ENCODE measurements at regions not wholly inside any gene's neighbourhood (a gene's known extent, or its start where the extent isn't known, plus 50 kb on each side); places are given as distances from the start of the nearest gene placed in this dataset.

GRCh38 chr20:17837179-17837578 lies 131.4 kb downstream of the SNX5 start:
- Histone ChIP-seq H4K8ac (ENCODE audit: low read depth, low read length) (no peak overlapping the region), H3K23ac (ENCODE audit: low read length) (no peak overlapping the region), H3K27ac (ENCODE audit: low read depth, low read length) (no peak overlapping the region), H3K36me3 (ENCODE audit: control insufficient read depth in 1 of 2, insufficient read depth in 2 of 2, low read length in 2 of 2) (no peaks in the 10 kb centered on the region), H3K4me3 (ENCODE audit: low read depth, low read length) (no peak overlapping the region), H3K4ac (ENCODE audit: low read depth, low read length) (no peak overlapping the region), H3K4me1 (ENCODE audit: control insufficient read depth in 1 of 2, insufficient read depth in 2 of 2, low read length in 2 of 2) (peaks cover 0 to 6% of the 10 kb centered on the region in 2 experiments), H2BK120ac (ENCODE audit: insufficient read depth, low read length, poor library complexity) (no peak overlapping the region), H3K9ac (ENCODE audit: low read length) (no peak overlapping the region), H2AFZ (ENCODE audit: insufficient read depth, low read length, poor library complexity) (no peak overlapping the region), H3K27me3 (ENCODE audit: insufficient read depth, low read length) (no peaks in the 10 kb centered on the region), H2BK12ac (ENCODE audit: low read length) (no peak overlapping the region), H3K9me3 (ENCODE audit: insufficient read depth, low read depth, low read length) (no peaks in the 10 kb centered on the region), H3K79me1 (ENCODE audit: low read length) (no peaks in the 10 kb centered on the region), H4K91ac (ENCODE audit: low read depth, low read length) (no peak overlapping the region), H3K79me2 (ENCODE audit: control insufficient read depth, insufficient read depth, low read length, poor library complexity) (no peaks in the 10 kb centered on the region), H3K4me2 (ENCODE audit: low read length) (no peak overlapping the region), H4K12ac (ENCODE audit: low read depth, low read length) (no peak overlapping the region), H3K18ac (ENCODE audit: low read length) (no peak overlapping the region), H2AK5ac (ENCODE audit: low read length) (no peak overlapping the region), H2BK5ac (ENCODE audit: low read depth, low read length, poor library complexity) (no peak overlapping the region), H3K14ac (ENCODE audit: low read length) (no peak overlapping the region)
- WGBS (ENCODE audit: extremely low coverage, insufficient coverage, insufficient read length): no CpG with 5 or more reads among the region's 3 CpGs
- DNase-seq: no peak

DNA sequence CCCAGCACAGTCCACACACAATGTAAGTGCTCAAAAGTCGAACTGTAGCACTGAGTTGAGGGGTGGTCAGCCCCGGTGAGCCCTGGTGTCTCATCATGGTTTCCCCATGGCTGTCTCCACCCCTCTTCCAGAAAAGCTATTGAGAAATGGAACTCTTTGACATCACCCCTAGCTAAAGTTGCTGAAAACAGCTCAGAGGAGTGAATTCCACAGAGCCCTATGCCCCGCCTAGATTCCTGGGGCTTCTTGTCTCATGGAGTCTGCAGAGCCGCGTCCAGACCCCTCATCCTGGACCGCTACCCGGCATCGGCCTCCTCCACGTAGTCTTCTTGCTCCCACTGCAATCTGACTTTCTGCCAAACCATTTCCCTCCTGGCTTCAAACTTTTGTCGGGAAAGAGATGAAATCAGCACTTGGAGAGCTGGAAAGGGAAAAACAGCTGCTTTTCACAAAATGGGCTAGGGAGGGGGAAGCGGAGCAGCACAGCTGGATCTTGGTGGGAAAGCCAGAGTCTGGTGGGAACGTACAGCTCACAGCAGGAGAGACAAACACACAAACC lies 132.2 kb downstream of the SNX5 start:
- Histone ChIP-seq H2BK5ac (ENCODE audit: low read depth, low read length, poor library complexity) (no peak overlapping the region), H2BK120ac (ENCODE audit: insufficient read depth, low read length, poor library complexity) (no peak overlapping the region), H3K36me3 (ENCODE audit: control insufficient read depth in 1 of 2, insufficient read depth in 2 of 2, low read length in 2 of 2) (no peaks in the 10 kb centered on the region), H3K18ac (ENCODE audit: low read length) (no peak overlapping the region), H2AFZ (ENCODE audit: insufficient read depth, low read length, poor library complexity) (no peak overlapping the region), H3K23ac (ENCODE audit: low read length) (no peak overlapping the region), H3K14ac (ENCODE audit: low read length) (no peak overlapping the region), H3K79me1 (ENCODE audit: low read length) (no peaks in the 10 kb centered on the region), H2BK12ac (ENCODE audit: low read length) (no peak overlapping the region), H4K8ac (ENCODE audit: low read depth, low read length) (no peak overlapping the region), H3K4ac (ENCODE audit: low read depth, low read length) (no peak overlapping the region), H3K4me1 (ENCODE audit: control insufficient read depth in 1 of 2, insufficient read depth in 2 of 2, low read length in 2 of 2) (peaks cover 0 to 6% of the 10 kb centered on the region in 2 experiments), H4K12ac (ENCODE audit: low read depth, low read length) (no peak overlapping the region), H3K9ac (ENCODE audit: low read length) (no peak overlapping the region), H3K9me3 (ENCODE audit: insufficient read depth, low read depth, low read length) (no peaks in the 10 kb centered on the region), H2AK5ac (ENCODE audit: low read length) (no peak overlapping the region), H3K4me2 (ENCODE audit: low read length) (no peak overlapping the region), H4K91ac (ENCODE audit: low read depth, low read length) (no peak overlapping the region), H3K27me3 (ENCODE audit: insufficient read depth, low read length) (no peaks in the 10 kb centered on the region), H3K4me3 (ENCODE audit: low read depth, low read length) (no peak overlapping the region), H3K79me2 (ENCODE audit: control insufficient read depth, insufficient read depth, low read length, poor library complexity) (no peaks in the 10 kb centered on the region), H3K27ac (ENCODE audit: low read depth, low read length) (no peak overlapping the region)
- no CpG with 5 or more reads among the region's 12 CpGs for WGBS (ENCODE audit: extremely low coverage, insufficient coverage, insufficient read length)
- DNase-seq: peak; percentile 50 to 66

DNA sequence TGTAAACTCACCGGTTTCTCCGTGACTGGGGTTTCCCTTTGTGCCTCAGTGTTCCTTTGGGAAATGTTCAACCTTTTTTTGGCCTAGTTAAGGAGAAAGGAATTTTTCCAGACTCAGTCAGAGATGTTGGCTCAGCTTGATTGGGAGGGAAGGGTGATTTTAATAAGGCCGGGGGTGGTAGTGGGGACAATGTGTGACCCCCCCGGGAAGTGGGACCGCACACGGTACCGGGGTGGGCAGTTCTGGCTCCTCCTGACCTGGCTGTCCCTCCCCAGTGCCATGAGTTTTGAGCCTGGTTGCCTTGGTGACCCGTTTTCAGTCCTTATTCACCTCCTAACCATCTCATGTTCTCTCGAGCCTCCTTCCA lies 132.7 kb downstream of the SNX5 start:
- no peak overlapping the region for H4K8ac ChIP-seq (ENCODE audit: low read depth, low read length)
- WGBS (ENCODE audit: extremely low coverage, insufficient coverage, insufficient read length): no CpG with 5 or more reads among the region's 9 CpGs

GRCh38 chr20:17835240-17835933 lies 133.2 kb downstream of the SNX5 start:
- Histone ChIP-seq H4K12ac (ENCODE audit: low read depth, low read length) (no peak overlapping the region), H3K79me2 (ENCODE audit: control insufficient read depth, insufficient read depth, low read length, poor library complexity) (no peaks in the 10 kb centered on the region), H3K14ac (ENCODE audit: low read length) (no peak overlapping the region), H2BK12ac (ENCODE audit: low read length) (no peak overlapping the region), H3K18ac (ENCODE audit: low read length) (no peak overlapping the region), H3K23ac (ENCODE audit: low read length) (no peak overlapping the region), H3K4me3 (ENCODE audit: low read depth, low read length) (no peak overlapping the region), H3K4ac (ENCODE audit: low read depth, low read length) (no peak overlapping the region), H2BK120ac (ENCODE audit: insufficient read depth, low read length, poor library complexity) (no peak overlapping the region), H3K9ac (ENCODE audit: low read length) (no peak overlapping the region), H4K8ac (ENCODE audit: low read depth, low read length) (no peak overlapping the region), H3K36me3 (ENCODE audit: control insufficient read depth in 1 of 2, insufficient read depth in 2 of 2, low read length in 2 of 2) (no peaks in the 10 kb centered on the region), H3K79me1 (ENCODE audit: low read length) (no peaks in the 10 kb centered on the region), H3K27me3 (ENCODE audit: insufficient read depth, low read length) (no peaks in the 10 kb centered on the region), H3K4me2 (ENCODE audit: low read length) (no peak overlapping the region), H3K9me3 (ENCODE audit: insufficient read depth, low read depth, low read length) (no peaks in the 10 kb centered on the region), H3K4me1 (ENCODE audit: control insufficient read depth in 1 of 2, insufficient read depth in 2 of 2, low read length in 2 of 2) (peaks cover 0 to 6% of the 10 kb centered on the region in 2 experiments), H2AK5ac (ENCODE audit: low read length) (no peak overlapping the region), H4K91ac (ENCODE audit: low read depth, low read length) (peak overlapping the region; percentile 49), H3K27ac (ENCODE audit: low read depth, low read length) (no peak overlapping the region), H2AFZ (ENCODE audit: insufficient read depth, low read length, poor library complexity) (no peak overlapping the region), H2BK5ac (ENCODE audit: low read depth, low read length, poor library complexity) (no peak overlapping the region)
- DNase-seq: peak; percentile 89 to 95
- no CpG with 5 or more reads among the region's 15 CpGs for WGBS (ENCODE audit: extremely low coverage, insufficient coverage, insufficient read length)

More for the DNA sequence above, 132.7 kb downstream of the SNX5 start:
- H2AK5ac ChIP-seq (ENCODE audit: low read length): no peak overlapping the region
- H4K91ac ChIP-seq (ENCODE audit: low read depth, low read length): peak overlapping the region; percentile 49
- H3K18ac ChIP-seq (ENCODE audit: low read length): no peak overlapping the region
- no peak overlapping the region for H2AFZ ChIP-seq (ENCODE audit: insufficient read depth, low read length, poor library complexity)
- no peak overlapping the region for H3K4me3 ChIP-seq (ENCODE audit: low read depth, low read length)
- no peaks in the 10 kb centered on the region for H3K9me3 ChIP-seq (ENCODE audit: insufficient read depth, low read depth, low read length)
- H3K27me3 ChIP-seq (ENCODE audit: insufficient read depth, low read length): no peaks in the 10 kb centered on the region
- no peak overlapping the region for H2BK12ac ChIP-seq (ENCODE audit: low read length)
- no peak overlapping the region for H3K4me2 ChIP-seq (ENCODE audit: low read length)
- no peak overlapping the region for H3K9ac ChIP-seq (ENCODE audit: low read length)
- no peak overlapping the region for H3K4ac ChIP-seq (ENCODE audit: low read depth, low read length)
- H3K36me3 ChIP-seq (ENCODE audit: control insufficient read depth in 1 of 2, insufficient read depth in 2 of 2, low read length in 2 of 2): no peaks in the 10 kb centered on the region
- no peaks in the 10 kb centered on the region for H3K79me2 ChIP-seq (ENCODE audit: control insufficient read depth, insufficient read depth, low read length, poor library complexity)
- H3K14ac ChIP-seq (ENCODE audit: low read length): no peak overlapping the region
- H2BK120ac ChIP-seq (ENCODE audit: insufficient read depth, low read length, poor library complexity): no peak overlapping the region
- no peak overlapping the region for H3K27ac ChIP-seq (ENCODE audit: low read depth, low read length)
- no peaks in the 10 kb centered on the region for H3K79me1 ChIP-seq (ENCODE audit: low read length)
- DNase-seq: no peak
- no peak overlapping the region for H3K23ac ChIP-seq (ENCODE audit: low read length)
- H4K12ac ChIP-seq (ENCODE audit: low read depth, low read length): no peak overlapping the region
- no peak overlapping the region for H2BK5ac ChIP-seq (ENCODE audit: low read depth, low read length, poor library complexity)
- H3K4me1 ChIP-seq (ENCODE audit: control insufficient read depth in 1 of 2, insufficient read depth in 2 of 2, low read length in 2 of 2): peaks cover 0 to 6% of the 10 kb centered on the region in 2 experiments

Data from trophoblast cell (in vitro differentiated cells and primary cell).